ENCODE measurements at regions not wholly inside any gene's neighbourhood (a gene's known extent, or its start where the extent isn't known, plus 50 kb on each side); places are given as distances from the start of the nearest gene placed in this dataset.

DNA sequence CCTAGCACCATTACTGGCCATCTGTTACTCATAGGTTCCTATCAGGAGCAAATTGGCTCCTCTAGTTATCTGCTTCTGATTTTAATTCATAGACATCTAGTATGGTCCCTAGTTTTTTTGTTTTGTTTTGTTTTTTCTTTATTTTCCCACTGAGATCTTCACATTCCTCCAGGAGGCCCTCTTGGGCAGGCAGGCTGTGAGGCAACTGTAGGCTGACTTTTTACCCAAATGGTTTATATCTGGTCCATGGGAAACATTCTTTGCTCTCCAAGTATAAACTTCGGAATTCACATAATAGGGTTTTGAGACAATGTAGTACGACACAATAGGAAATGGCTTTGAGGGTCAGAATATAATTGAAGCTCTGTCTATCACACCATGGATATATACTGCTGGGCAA, 250.9 kb upstream of the DAB2 start:
- no peak for DNase-seq
- Mint-ChIP-seq H3K4me3 (no peak overlapping the region), H3K4me1 (no peaks in the 10 kb centered on the region), H3K36me3 (no peaks in the 10 kb centered on the region), H3K9me3 (no peaks in the 10 kb centered on the region), H3K27ac (no peak overlapping the region), H3K27me3 (peaks cover 0 to 1% of the 10 kb centered on the region in 2 donors)
- ChIA-PET CTCF (ENCODE audit: partially characterized antibody) (no interaction called here), POLR2A (ENCODE audit: partially characterized antibody) (no interaction called here)
- Histone ChIP-seq H3K36me3 (ENCODE audit: insufficient read depth, low read length) (no peaks in the 10 kb centered on the region), H3K4me3 (ENCODE audit: low read length in 2 of 2) (no peak overlapping the region), H3K9me3 (ENCODE audit: control insufficient read depth in 1 of 2, low read length in 2 of 2) (no peaks in the 10 kb centered on the region), H3K4me1 (ENCODE audit: insufficient read depth, low read length) (no peaks in the 10 kb centered on the region), H3K27me3 (ENCODE audit: insufficient read depth, low read length) (no peaks in the 10 kb centered on the region), H3K27ac (ENCODE audit: low read depth, low read length) (no peak overlapping the region)
- intact Hi-C loops (cut with micrococcal nuclease): no loop called here

- Mint-ChIP-seq H3K27ac (no peak overlapping the region), H3K4me3 (no peak overlapping the region), H3K36me3 (no peaks in the 10 kb centered on the region), H3K4me1 (no peaks in the 10 kb centered on the region), H3K9me3 (no peaks in the 10 kb centered on the region), H3K27me3 (peaks cover 0 to 3% of the 10 kb centered on the region in 2 donors)
- intact Hi-C loops (cut with micrococcal nuclease): no loop called here
- no peaks in the 10 kb centered on the region for H3K36me3 ChIP-seq (ENCODE audit: insufficient read depth, low read length)
- H3K9me3 ChIP-seq (ENCODE audit: control insufficient read depth in 1 of 2, low read length in 2 of 2): no peaks in the 10 kb centered on the region
- no peaks in the 10 kb centered on the region for H3K4me1 ChIP-seq (ENCODE audit: insufficient read depth, low read length)
- POLR2A ChIA-PET (ENCODE audit: partially characterized antibody): no interaction called here
- H3K4me3 ChIP-seq (ENCODE audit: low read length in 2 of 2): no peak overlapping the region
- H3K27ac ChIP-seq (ENCODE audit: low read depth, low read length): no peak overlapping the region
- no peaks in the 10 kb centered on the region for H3K27me3 ChIP-seq (ENCODE audit: insufficient read depth, low read length)
- CTCF ChIA-PET (ENCODE audit: partially characterized antibody): no interaction called here
- no peak for DNase-seq
Observed at GRCh38 chr5:39674209-39675082, 249.7 kb upstream of the DAB2 start.

GRCh38 chr5:39671561-39671961, 246.8 kb upstream of the DAB2 start:
- H3K9me3 ChIP-seq (ENCODE audit: control insufficient read depth in 1 of 2, low read length in 2 of 2): no peaks in the 10 kb centered on the region
- no peak overlapping the region for H3K27ac ChIP-seq (ENCODE audit: low read depth, low read length)
- ChIA-PET CTCF (ENCODE audit: partially characterized antibody) (no interaction called here), POLR2A (ENCODE audit: partially characterized antibody) (no interaction called here)
- Mint-ChIP-seq H3K27me3 (peaks cover under 1 to 2% of the 10 kb centered on the region in 2 donors), H3K4me1 (no peaks in the 10 kb centered on the region), H3K9me3 (no peaks in the 10 kb centered on the region), H3K27ac (no peak overlapping the region), H3K4me3 (no peak overlapping the region), H3K36me3 (no peaks in the 10 kb centered on the region)
- no peaks in the 10 kb centered on the region for H3K27me3 ChIP-seq (ENCODE audit: insufficient read depth, low read length)
- no peak overlapping the region for H3K4me3 ChIP-seq (ENCODE audit: low read length in 2 of 2)
- intact Hi-C loops (cut with micrococcal nuclease): no loop called here
- no peaks in the 10 kb centered on the region for H3K36me3 ChIP-seq (ENCODE audit: insufficient read depth, low read length)
- H3K4me1 ChIP-seq (ENCODE audit: insufficient read depth, low read length): no peaks in the 10 kb centered on the region
- DNase-seq: no peak

- H3K4me3 ChIP-seq (ENCODE audit: low read length in 2 of 2): no peak overlapping the region
- no peaks in the 10 kb centered on the region for H3K27me3 ChIP-seq (ENCODE audit: insufficient read depth, low read length)
- no peak for DNase-seq
- no peaks in the 10 kb centered on the region for H3K9me3 ChIP-seq (ENCODE audit: control insufficient read depth in 1 of 2, low read length in 2 of 2)
- H3K36me3 ChIP-seq (ENCODE audit: insufficient read depth, low read length): no peaks in the 10 kb centered on the region
- intact Hi-C loops (cut with micrococcal nuclease): no loop called here
- POLR2A ChIA-PET (ENCODE audit: partially characterized antibody): no interaction called here
- H3K4me1 Mint-ChIP-seq: no peaks in the 10 kb centered on the region
- no peaks in the 10 kb centered on the region for H3K9me3 Mint-ChIP-seq
- CTCF ChIA-PET (ENCODE audit: partially characterized antibody): no interaction called here
- H3K27ac Mint-ChIP-seq: no peak overlapping the region
- peaks cover 1 to 2% of the 10 kb centered on the region in 2 donors for H3K27me3 Mint-ChIP-seq
- H3K36me3 Mint-ChIP-seq: no peaks in the 10 kb centered on the region
- no peak overlapping the region for H3K4me3 Mint-ChIP-seq
- H3K27ac ChIP-seq (ENCODE audit: low read depth, low read length): no peak overlapping the region
- no peaks in the 10 kb centered on the region for H3K4me1 ChIP-seq (ENCODE audit: insufficient read depth, low read length)
Observed at GRCh38 chr5:39670955-39671354, 246.2 kb upstream of the DAB2 start.

GRCh38 chr5:39670391-39670790, 245.6 kb upstream of the DAB2 start:
- CTCF ChIA-PET (ENCODE audit: partially characterized antibody): no interaction called here
- H3K4me1 Mint-ChIP-seq: no peaks in the 10 kb centered on the region

GRCh38 chr5:39668980-39669379, 244.2 kb upstream of the DAB2 start:
- Mint-ChIP-seq H3K4me1 (no peaks in the 10 kb centered on the region), H3K9me3 (no peaks in the 10 kb centered on the region), H3K27ac (no peak overlapping the region), H3K36me3 (no peaks in the 10 kb centered on the region), H3K4me3 (no peak overlapping the region), H3K27me3 (peaks cover 1 to 4% of the 10 kb centered on the region in 2 donors)
- ChIA-PET CTCF (ENCODE audit: partially characterized antibody) (no interaction called here), POLR2A (ENCODE audit: partially characterized antibody) (no interaction called here)
- no peak overlapping the region for H3K4me3 ChIP-seq (ENCODE audit: low read length in 2 of 2)
- intact Hi-C loops (cut with micrococcal nuclease): no loop called here
- H3K27ac ChIP-seq (ENCODE audit: low read depth, low read length): no peak overlapping the region
- no peaks in the 10 kb centered on the region for H3K9me3 ChIP-seq (ENCODE audit: control insufficient read depth in 1 of 2, low read length in 2 of 2)
- DNase-seq: no peak
- H3K27me3 ChIP-seq (ENCODE audit: insufficient read depth, low read length): no peaks in the 10 kb centered on the region
- no peaks in the 10 kb centered on the region for H3K4me1 ChIP-seq (ENCODE audit: insufficient read depth, low read length)
- H3K36me3 ChIP-seq (ENCODE audit: insufficient read depth, low read length): no peaks in the 10 kb centered on the region

More at GRCh38 chr5:39670391-39670790, 245.6 kb upstream of the DAB2 start:
- Histone ChIP-seq H3K27me3 (ENCODE audit: insufficient read depth, low read length) (no peaks in the 10 kb centered on the region), H3K27ac (ENCODE audit: low read depth, low read length) (no peak overlapping the region), H3K4me3 (ENCODE audit: low read length in 2 of 2) (no peak overlapping the region), H3K4me1 (ENCODE audit: insufficient read depth, low read length) (no peaks in the 10 kb centered on the region), H3K9me3 (ENCODE audit: control insufficient read depth in 1 of 2, low read length in 2 of 2) (no peaks in the 10 kb centered on the region), H3K36me3 (ENCODE audit: insufficient read depth, low read length) (no peaks in the 10 kb centered on the region)
- no peak for DNase-seq
- Mint-ChIP-seq H3K27ac (peak overlapping the region in 1 of 7 donors; percentile 77), H3K27me3 (peaks cover 1 to 2% of the 10 kb centered on the region in 2 donors), H3K9me3 (no peaks in the 10 kb centered on the region), H3K4me3 (no peak overlapping the region), H3K36me3 (no peaks in the 10 kb centered on the region)
- intact Hi-C loops (cut with micrococcal nuclease): no loop called here
- POLR2A ChIA-PET (ENCODE audit: partially characterized antibody): no interaction called here

- H3K4me1 ChIP-seq (ENCODE audit: insufficient read depth, low read length): no peaks in the 10 kb centered on the region
- Mint-ChIP-seq H3K4me3 (no peak overlapping the region), H3K36me3 (no peaks in the 10 kb centered on the region), H3K9me3 (peaks cover 0 to 1% (median 0%) of the 10 kb centered on the region in 8 donors), H3K27ac (no peak overlapping the region), H3K27me3 (peaks cover 1 to 4% of the 10 kb centered on the region in 2 donors), H3K4me1 (peaks cover 0 to 9% (median 4%) of the 10 kb centered on the region in 4 donors)
- no peak overlapping the region for H3K4me3 ChIP-seq (ENCODE audit: low read length in 2 of 2)
- intact Hi-C loops (cut with micrococcal nuclease): no loop called here
- CTCF ChIA-PET (ENCODE audit: partially characterized antibody): no interaction called here
- POLR2A ChIA-PET (ENCODE audit: partially characterized antibody): no interaction called here
- H3K9me3 ChIP-seq (ENCODE audit: control insufficient read depth in 1 of 2, low read length in 2 of 2): no peaks in the 10 kb centered on the region
- no peak for DNase-seq
- H3K27me3 ChIP-seq (ENCODE audit: insufficient read depth, low read length): no peaks in the 10 kb centered on the region
- no peaks in the 10 kb centered on the region for H3K36me3 ChIP-seq (ENCODE audit: insufficient read depth, low read length)
- no peak overlapping the region for H3K27ac ChIP-seq (ENCODE audit: low read depth, low read length)
Observed at GRCh38 chr5:39665328-39665727, 240.5 kb upstream of the DAB2 start.
